Caco-2 (cell line): ENCODE measurements at regions not wholly inside any gene's neighbourhood (a gene's known extent, or its start where the extent isn't known, plus 50 kb on each side); places are given as distances from the start of the nearest gene placed in this dataset.

Experiments
- BruUV-seq: library from RNA; stranded (reverse); fragments of 400-500 nt; replicated peaks from 2 replicates; lab custom pipeline; 2021; lab: Mats Ljungman, UMichigan
- CTCF ChIA-PET: fragments of 300-600 bp; sonication (Branson Sonifier 250); formaldehyde crosslinking; loops from one replicate; lab custom pipeline; 2022; ENCODE audit warnings: antibody characterized with exemption; lab: Charles Lee
- POLR2A ChIA-PET: fragments of 300-600 bp; sonication (Branson Sonifier 250); formaldehyde crosslinking; loops from one replicate; lab custom pipeline; 2022; ENCODE audit warnings: antibody characterized with exemption; lab: Charles Lee
- DNase-seq, 2 experiments: peaks; one replicate each; pipeline versions ENCODE4 v3.0.0 to v3.0.0-alpha.2; 2020 to 2022
- H3K27me3 ChIP-seq: replicated peaks from 2 replicates; pipeline ENCODE4 v1.6.0; 2011; ENCODE audit warnings: low read length; ENCODE audit not compliant: control insufficient read depth, insufficient read depth
- H3K36me3 ChIP-seq: 2 replicates; pipeline ENCODE4 v1.5.1; 2011; ENCODE audit warnings: low read length; ENCODE audit not compliant: control insufficient read depth, insufficient read depth
- H3K4me1 ChIP-seq: fragments of 250-450 bp; sonication (Bioruptor Pico); 2 replicates; pipeline ENCODE4 v1.5.1; 2020; ENCODE audit warnings: mild to moderate bottlenecking
- H3K4me3 ChIP-seq: 2 replicates; pipeline ENCODE4 v1.5.1; 2011; ENCODE audit warnings: low read depth, mild to moderate bottlenecking, control low read depth, low read length
- H3K9me3 ChIP-seq: fragments of 250-450 bp; sonication (Bioruptor Pico); 2 replicates; pipeline ENCODE4 v1.5.1; 2020; ENCODE audit warnings: mild to moderate bottlenecking, moderate library complexity
- H3K27ac Mint-ChIP-seq: one replicate; pipeline ENCODE4 v1.8.0; 2022; ENCODE audit warnings: mixed read lengths; ENCODE audit not compliant: unreplicated experiment
- H3K27me3 Mint-ChIP-seq: one replicate; pipeline ENCODE4 v1.8.0; 2022; ENCODE audit warnings: mixed read lengths; ENCODE audit not compliant: insufficient read depth, unreplicated experiment
- H3K36me3 Mint-ChIP-seq: one replicate; pipeline ENCODE4 v1.8.0; 2022; ENCODE audit warnings: mild to moderate bottlenecking, mixed read lengths; ENCODE audit not compliant: insufficient read depth, unreplicated experiment
- H3K4me1 Mint-ChIP-seq: one replicate; pipeline ENCODE4 v1.8.0; 2022; ENCODE audit warnings: low read depth, mixed read lengths; ENCODE audit not compliant: unreplicated experiment
- H3K4me3 Mint-ChIP-seq: one replicate; pipeline ENCODE4 v1.8.0; 2022; ENCODE audit warnings: mild to moderate bottlenecking, moderate library complexity, mixed read lengths; ENCODE audit not compliant: unreplicated experiment
- H3K9me3 Mint-ChIP-seq: one replicate; pipeline ENCODE4 v1.8.0; 2022; ENCODE audit warnings: mixed read lengths; ENCODE audit not compliant: unreplicated experiment
- intact Hi-C: fragments of 100-400 bp; cut with micrococcal nuclease; formaldehyde crosslinking; loops from one replicate; pipeline ENCODE4 v1.10.0; 2022; ENCODE audit not compliant: unreplicated experiment
- TF ChIP-seq, protein P1 (sequence below), 2 experiments: fragments of 200-600 bp in 1 of 2; IDR thresholded peaks; 1 replicate in 1 of 2; 2 replicates in 1 of 2; pipeline versions ENCODE4 v1.5.1 to v1.8.0; 2011 to 2022; ENCODE audit warnings: antibody characterized with exemption in 1 of 2, control low read depth in 1 of 2, inconsistent platforms in 1 of 2, low read depth in 1 of 2, low read length in 1 of 2, mild to moderate bottlenecking in 1 of 2, moderate library complexity in 1 of 2; ENCODE audit not compliant: insufficient read depth in 1 of 2, severe bottlenecking in 1 of 2, unreplicated experiment in 1 of 2

DNA sequence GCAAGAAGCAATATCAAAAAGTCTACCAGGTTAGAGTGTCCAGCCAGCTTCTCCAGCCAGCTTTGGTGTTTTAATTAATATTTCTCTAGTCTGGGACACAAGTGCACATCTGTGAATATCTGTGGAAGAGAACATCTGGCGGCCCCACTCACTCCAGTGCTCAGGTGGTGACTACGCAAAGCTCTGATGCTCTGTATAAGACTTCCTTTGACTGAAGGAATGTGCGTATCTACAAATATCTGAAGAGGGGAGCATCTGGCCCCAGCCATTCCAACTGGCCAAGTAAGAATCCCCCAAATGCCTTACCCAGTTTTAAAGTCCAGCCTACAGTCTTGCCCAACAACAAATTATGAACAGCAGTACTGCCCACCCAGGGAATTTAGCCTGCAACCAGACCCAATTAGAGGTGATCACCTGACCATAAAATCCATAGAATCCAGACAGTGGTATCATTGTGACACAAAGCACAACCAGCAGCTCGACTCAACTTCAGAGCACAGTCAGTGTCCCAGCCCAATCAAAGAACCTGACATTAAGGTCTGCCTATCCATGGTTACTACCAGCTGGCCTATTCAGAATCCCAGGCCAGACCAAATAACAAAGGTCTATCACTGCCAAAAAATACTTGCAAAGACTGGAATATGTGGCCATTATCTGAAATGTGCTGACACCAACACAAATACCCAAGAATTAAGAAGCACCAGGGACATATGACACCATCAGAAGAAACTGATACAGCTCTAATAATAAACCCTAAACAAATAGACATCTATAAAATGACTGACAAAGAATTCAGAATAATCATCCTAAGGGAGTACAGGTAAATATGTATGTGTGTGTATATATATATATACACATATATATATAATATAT lies 76.1 kb upstream of the MANEA start:
- no peaks in the 10 kb centered on the region; the same call in 1 of the 2 replicates for H3K9me3 ChIP-seq
- no peaks in the 10 kb centered on the region for H3K4me1 Mint-ChIP-seq
- H3K36me3 ChIP-seq: no peaks in the 10 kb centered on the region
- DNase-seq: no peak
- ChIA-PET CTCF (no interaction called here), POLR2A (no interaction called here)
- H3K4me3 ChIP-seq: no peak overlapping the region
- peaks cover 8% of the 10 kb centered on the region for H3K36me3 Mint-ChIP-seq
- H3K27ac Mint-ChIP-seq: no peak overlapping the region
- H3K4me1 ChIP-seq: 0 out of 2 replicates have a peak, but pooled peaks cover 8% of the 10 kb centered on the region
- H3K27me3 Mint-ChIP-seq: no peaks in the 10 kb centered on the region
- TF ChIP-seq, protein P1, sequence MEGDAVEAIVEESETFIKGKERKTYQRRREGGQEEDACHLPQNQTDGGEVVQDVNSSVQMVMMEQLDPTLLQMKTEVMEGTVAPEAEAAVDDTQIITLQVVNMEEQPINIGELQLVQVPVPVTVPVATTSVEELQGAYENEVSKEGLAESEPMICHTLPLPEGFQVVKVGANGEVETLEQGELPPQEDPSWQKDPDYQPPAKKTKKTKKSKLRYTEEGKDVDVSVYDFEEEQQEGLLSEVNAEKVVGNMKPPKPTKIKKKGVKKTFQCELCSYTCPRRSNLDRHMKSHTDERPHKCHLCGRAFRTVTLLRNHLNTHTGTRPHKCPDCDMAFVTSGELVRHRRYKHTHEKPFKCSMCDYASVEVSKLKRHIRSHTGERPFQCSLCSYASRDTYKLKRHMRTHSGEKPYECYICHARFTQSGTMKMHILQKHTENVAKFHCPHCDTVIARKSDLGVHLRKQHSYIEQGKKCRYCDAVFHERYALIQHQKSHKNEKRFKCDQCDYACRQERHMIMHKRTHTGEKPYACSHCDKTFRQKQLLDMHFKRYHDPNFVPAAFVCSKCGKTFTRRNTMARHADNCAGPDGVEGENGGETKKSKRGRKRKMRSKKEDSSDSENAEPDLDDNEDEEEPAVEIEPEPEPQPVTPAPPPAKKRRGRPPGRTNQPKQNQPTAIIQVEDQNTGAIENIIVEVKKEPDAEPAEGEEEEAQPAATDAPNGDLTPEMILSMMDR (IDR thresholded peaks at IDR 0.05; ENCODE audit: insufficient read depth in 1 of 2, low read depth in 1 of 2, low read length in 1 of 2, severe bottlenecking in 1 of 2, unreplicated experiment in 1 of 2): no peak
- intact Hi-C loops: no loop called here
- BruUV-seq: no TSS peak
- H3K9me3 Mint-ChIP-seq: peaks cover 26% of the 10 kb centered on the region
- H3K27me3 ChIP-seq: no peaks in the 10 kb centered on the region
- H3K4me3 Mint-ChIP-seq: no peak overlapping the region

DNA sequence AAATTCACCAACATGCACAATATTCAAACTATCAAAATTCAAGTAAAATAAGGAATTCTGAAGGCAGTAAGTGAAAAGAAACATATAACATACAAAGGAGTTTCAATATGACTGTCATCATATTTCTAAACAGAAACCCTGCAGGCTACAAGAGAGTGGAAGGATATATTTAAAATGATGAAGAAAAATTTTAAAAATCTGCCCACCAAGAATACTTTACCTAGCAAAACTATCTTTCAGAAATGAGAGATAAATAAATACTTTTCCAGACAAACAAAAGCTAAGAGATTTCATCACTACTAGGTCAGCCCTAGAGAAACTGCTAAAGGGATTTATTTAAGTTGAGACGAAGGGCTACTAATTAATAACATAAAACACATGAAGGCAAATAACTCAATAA lies 73.8 kb upstream of the MANEA start:
- 0 out of 2 replicates have a peak, but pooled peaks cover 8% of the 10 kb centered on the region for H3K4me1 ChIP-seq
- no peaks in the 10 kb centered on the region for H3K27me3 Mint-ChIP-seq
- BruUV-seq: no TSS peak
- H3K4me3 Mint-ChIP-seq: no peak overlapping the region
- no peaks in the 10 kb centered on the region for H3K27me3 ChIP-seq
- ChIA-PET CTCF (no interaction called here), POLR2A (no interaction called here)
- no peaks in the 10 kb centered on the region for H3K4me1 Mint-ChIP-seq
- H3K36me3 ChIP-seq: no peaks in the 10 kb centered on the region
- no peak overlapping the region for H3K27ac Mint-ChIP-seq
- peaks cover 21% of the 10 kb centered on the region for H3K9me3 Mint-ChIP-seq
- no peaks in the 10 kb centered on the region for H3K9me3 ChIP-seq
- no peak overlapping the region for H3K4me3 ChIP-seq
- no peak for DNase-seq
- TF ChIP-seq, protein P1 (IDR thresholded peaks at IDR 0.05; ENCODE audit: insufficient read depth in 1 of 2, low read depth in 1 of 2, low read length in 1 of 2, severe bottlenecking in 1 of 2, unreplicated experiment in 1 of 2): no peak
- intact Hi-C loops: no loop called here
- no peaks in the 10 kb centered on the region for H3K36me3 Mint-ChIP-seq

DNA sequence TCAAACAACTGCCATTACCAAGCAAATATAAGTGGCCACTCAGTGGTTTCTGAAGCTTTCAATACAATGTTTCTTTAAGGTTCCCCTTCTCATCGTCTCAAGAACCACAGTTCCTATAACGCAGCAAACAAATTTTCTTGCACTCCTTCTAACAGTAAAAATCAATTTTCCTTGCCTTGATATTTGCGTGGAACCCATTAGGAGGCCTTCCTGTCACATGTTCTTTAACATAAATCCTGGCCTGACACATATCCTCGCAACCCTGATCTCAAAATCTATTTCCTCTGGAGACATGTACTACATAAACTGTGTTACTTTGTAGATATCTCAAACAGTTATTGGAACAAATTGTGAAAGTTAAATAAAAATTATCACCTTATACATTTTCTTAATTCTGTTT lies 65.9 kb upstream of the MANEA start:
- Mint-ChIP-seq H3K4me1 (peaks cover 12% of the 10 kb centered on the region), H3K4me3 (no peak overlapping the region), H3K27ac (no peak overlapping the region), H3K9me3 (no peaks in the 10 kb centered on the region), H3K27me3 (no peaks in the 10 kb centered on the region), H3K36me3 (peaks cover 6% of the 10 kb centered on the region)
- no peak overlapping the region for H3K4me3 ChIP-seq
- no peaks in the 10 kb centered on the region for H3K9me3 ChIP-seq
- no peaks in the 10 kb centered on the region for H3K27me3 ChIP-seq
- ChIA-PET CTCF (no interaction called here), POLR2A (no interaction called here)
- intact Hi-C loops: no loop called here
- DNase-seq: no peak
- BruUV-seq: no TSS peak
- peaks cover 24% of the 10 kb centered on the region for H3K4me1 ChIP-seq
- no peaks in the 10 kb centered on the region for H3K36me3 ChIP-seq
- TF ChIP-seq, protein P1 (IDR thresholded peaks at IDR 0.05; ENCODE audit: insufficient read depth in 1 of 2, low read depth in 1 of 2, low read length in 1 of 2, severe bottlenecking in 1 of 2, unreplicated experiment in 1 of 2): no peak
